ENCODE measurements at regions not wholly inside any gene's neighbourhood (a gene's known extent, or its start where the extent isn't known, plus 50 kb on each side); places are given as distances from the start of the nearest gene placed in this dataset.

GRCh38 chr2:200064879-200065278, 109.5 kb downstream of the MAIP1 start:
- TF ChIP-seq CTCF (conservative IDR thresholded peaks at IDR 0.05 in 1 of 2, IDR thresholded peaks at IDR 0.05 in 1 of 2; ENCODE audit: low read depth in 1 of 2, low read length in 2 of 2) (no peak), EZH2 (IDR thresholded peaks at IDR 0.05; ENCODE audit: low read length, missing control alignments) (no peak)

Measured in fibroblast of lung (primary cell).